GM19372 (cell line): ENCODE measurements at regions not wholly inside any gene's neighbourhood (a gene's known extent, or its start where the extent isn't known, plus 50 kb on each side); places are given as distances from the start of the nearest gene placed in this dataset.

ENCODE experiments used
- ATAC-seq: cut with Tn5 transposase; IDR thresholded peaks from one replicate; pipeline ENCODE4 v1.9.1; 2021; ENCODE audit warnings: mild to moderate bottlenecking, low read depth, moderate library complexity; ENCODE audit not compliant: unreplicated experiment

DNA sequence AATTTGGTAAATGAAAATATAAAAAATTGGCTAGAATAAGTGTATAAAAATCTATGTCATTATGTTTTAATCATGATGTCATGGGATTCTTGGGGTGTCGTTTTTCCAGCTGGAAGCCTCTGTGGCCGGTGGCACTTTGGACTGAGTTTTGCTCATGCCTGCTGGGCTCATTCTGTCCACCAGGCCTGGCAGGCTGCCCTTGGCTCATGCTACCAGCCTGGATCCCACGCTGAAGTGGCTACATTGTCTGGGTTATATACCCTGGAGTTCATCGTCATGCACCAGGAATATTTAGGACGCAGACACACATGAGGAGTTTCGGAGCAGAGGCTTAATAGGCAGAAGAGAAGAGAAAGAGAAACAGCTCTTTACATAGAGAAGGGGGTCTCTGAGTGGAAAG is 1913.7 kb upstream of the WWC1 start:
- no peak for ATAC-seq

DNA sequence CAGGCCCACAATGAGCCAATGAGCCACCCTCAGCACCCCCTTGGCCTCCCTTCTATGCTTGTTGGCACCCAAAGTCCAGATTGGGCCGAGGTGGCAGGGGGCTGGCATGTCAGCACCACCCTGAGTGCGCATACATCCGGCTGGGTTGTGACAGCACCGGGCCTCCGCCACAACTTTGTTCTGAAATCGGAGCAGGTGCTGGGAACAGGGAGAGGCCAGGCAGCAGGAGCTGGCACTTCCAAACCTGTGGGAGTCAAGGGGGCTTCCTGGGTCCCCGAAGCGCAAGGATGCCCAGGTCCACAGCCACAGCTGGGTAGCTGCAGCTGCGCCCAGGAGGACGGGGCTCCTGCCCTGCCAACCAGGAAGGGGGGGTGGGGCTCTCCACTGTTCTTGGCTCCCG is 1911.9 kb upstream of the WWC1 start:
- ATAC-seq, result no peak

GRCh38 chr5:166382031-166382430 is 1909.4 kb upstream of the WWC1 start:
- ATAC-seq, result no peak

GRCh38 chr5:166398131-166398530 is 1893.3 kb upstream of the WWC1 start:
- ATAC-seq, result no peak

GRCh38 chr5:166399781-166400180 is 1891.7 kb upstream of the WWC1 start:
- ATAC-seq, result no peak

GRCh38 chr5:166401391-166401790 is 1890.1 kb upstream of the WWC1 start:
- ATAC-seq, result no peak

GRCh38 chr5:166412191-166412590 is 1879.3 kb upstream of the WWC1 start:
- no peak for ATAC-seq

DNA sequence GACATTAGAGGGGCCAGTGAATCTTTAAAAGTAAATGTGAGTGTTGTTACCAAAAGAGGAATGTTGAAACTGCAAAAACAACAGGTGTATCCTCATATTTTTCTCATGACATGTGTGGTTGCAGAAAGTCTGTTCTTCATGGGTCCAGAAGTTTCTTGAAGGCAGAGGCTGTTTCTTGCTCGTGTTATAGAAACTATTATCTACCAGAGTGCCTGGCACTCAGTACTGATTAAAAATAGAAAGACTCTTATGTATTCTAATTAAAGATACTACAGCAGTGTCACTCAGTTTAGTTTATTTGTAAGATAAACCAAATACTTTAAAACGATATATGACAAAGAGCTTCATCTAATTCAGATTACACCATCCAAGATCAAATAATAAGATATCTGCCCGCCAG is 1864.2 kb upstream of the WWC1 start:
- ATAC-seq, result no peak

DNA sequence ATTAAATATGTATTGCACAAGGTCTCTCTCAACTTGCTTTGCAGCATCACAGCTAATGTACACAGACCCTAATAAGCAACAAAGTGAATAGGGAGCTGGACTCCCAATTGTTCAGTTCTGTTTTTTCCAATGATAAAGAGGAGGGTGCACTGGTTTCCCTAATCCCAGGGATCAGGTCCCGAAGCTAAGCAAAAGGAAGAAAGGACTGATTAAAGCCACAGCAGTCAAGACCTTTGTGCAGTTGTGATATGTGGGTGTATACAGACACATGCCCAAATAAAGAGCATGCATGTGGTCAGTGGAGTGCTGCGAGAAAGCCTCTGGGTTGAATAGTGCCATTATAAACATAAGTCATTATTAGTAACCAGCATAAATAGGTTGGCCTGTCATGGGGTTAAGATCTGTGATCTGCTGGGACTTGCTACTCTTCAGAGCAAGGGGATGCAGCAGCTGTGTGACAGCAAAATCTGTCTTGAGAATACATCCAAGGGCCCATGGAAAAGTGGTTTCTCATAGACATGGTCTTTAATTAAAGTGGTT is 1863.1 kb upstream of the WWC1 start:
- ATAC-seq, result no peak

- no peak for ATAC-seq
These were observed 1860.7 kb upstream of the WWC1 start for GRCh38 chr5:166430491-166431319.

GRCh38 chr5:166431456-166431855 is 1860.0 kb upstream of the WWC1 start:
- ATAC-seq, result no peak

- ATAC-seq, result no peak
These were observed 1857.8 kb upstream of the WWC1 start for GRCh38 chr5:166433679-166434078.

- no peak for ATAC-seq
These were observed 1854.6 kb upstream of the WWC1 start for GRCh38 chr5:166436872-166437271.

DNA sequence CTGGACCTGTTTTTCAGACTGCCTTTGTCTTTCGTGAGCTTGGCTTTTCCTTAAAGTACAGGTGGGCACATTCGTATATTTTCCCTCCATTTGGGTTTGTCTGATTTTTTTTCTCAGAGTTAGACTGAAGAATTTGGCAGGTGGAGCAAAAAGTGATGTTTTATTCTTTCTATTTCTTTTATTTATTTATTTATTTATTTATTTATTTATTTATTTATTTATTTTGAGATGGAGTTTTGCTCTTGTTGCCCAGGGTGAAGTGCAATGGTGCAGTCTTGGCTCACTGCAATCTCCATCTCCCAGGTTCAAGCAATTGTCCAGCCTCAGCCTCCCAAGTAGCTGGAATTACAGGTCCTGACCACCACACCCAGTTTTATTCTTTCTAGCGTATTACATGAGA is 1805.1 kb upstream of the WWC1 start:
- no peak for ATAC-seq

DNA sequence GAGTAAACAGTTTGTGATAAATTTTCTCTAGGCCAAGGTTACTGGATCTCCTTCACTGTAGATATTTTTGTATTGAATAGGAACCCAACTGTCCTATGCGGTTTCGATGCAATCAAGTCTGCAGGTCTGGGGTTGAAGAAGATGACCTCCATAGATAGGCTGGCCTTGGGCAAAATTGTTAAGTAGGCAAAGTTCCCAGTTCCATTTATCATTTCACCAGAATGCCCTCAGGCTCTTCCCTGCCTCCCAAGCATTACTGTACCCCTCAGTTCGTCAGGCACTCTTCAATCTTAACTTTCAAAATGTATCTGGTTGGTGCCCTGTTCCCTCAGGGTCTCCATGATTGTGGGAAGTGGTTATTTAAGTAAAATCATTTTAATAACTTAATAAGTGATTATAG is 1802.9 kb upstream of the WWC1 start:
- no peak for ATAC-seq

GRCh38 chr5:166493040-166493439 is 1798.4 kb upstream of the WWC1 start:
- ATAC-seq, result no peak

- ATAC-seq, result no peak
These were observed 1797.8 kb upstream of the WWC1 start for GRCh38 chr5:166493612-166494011.

DNA sequence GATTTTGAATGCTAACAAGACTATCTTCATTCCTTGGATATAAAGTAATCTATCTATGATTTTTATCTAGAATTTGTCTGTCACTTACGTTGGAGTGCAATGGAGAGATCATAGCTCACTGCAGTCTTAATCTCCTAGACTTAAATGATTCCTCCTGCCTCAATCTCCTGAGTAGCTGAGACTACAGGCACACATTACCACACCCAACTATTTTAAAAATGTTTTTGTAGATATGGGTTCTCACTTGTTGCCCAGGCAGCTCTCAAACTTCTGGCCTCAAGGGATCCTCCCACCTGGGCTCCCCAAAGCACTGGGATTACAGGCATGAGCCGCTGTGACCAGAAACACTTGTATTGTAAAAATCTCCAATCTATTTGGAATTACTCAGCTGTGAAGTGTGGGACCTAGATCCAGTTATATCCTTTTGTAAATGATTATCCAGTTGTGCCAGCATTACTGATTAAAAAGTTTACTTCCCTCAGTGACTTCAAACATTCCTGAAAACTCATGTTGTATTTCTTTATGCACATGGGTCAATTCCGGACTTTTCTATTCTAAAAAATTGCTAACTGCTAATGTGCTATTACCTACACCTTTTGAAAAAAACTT is 1793.8 kb upstream of the WWC1 start:
- no peak for ATAC-seq

DNA sequence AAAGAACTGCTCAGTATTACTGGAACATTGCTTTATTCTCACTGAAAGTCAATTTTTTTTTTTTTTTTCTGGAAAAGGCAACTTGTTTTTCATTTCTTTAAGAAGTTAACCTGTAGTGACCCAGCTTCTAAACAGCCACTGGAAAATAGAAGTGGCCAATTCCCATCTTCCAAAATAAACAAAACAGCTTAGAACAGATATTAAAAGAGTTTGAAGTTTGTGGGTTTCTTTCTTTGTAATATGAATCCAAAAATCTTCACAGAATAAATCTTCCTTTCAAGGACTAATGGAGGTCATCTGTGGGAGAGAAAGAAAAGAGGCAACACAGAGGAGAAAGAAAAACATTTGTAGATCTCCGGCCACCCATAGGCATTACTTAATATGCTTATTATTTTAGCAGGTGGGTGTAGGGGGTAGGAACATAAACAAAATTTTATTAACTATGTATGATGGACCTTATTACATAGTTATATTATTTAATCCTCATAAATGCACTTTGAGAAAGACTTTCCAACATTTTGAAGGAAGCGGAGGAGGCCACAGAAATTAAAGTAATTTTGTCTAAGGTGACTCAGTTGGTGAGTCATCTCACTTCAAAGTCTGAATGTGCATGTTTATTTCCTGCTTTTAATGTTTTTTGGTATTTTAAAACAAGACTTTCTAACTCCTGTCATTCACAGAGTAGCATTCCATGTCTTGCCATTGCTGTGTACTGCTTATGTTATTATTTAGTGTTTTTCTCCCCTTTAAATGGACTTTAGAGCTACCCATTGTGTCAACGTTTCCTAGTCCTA is 1791.8 kb upstream of the WWC1 start:
- ATAC-seq, result no peak

DNA sequence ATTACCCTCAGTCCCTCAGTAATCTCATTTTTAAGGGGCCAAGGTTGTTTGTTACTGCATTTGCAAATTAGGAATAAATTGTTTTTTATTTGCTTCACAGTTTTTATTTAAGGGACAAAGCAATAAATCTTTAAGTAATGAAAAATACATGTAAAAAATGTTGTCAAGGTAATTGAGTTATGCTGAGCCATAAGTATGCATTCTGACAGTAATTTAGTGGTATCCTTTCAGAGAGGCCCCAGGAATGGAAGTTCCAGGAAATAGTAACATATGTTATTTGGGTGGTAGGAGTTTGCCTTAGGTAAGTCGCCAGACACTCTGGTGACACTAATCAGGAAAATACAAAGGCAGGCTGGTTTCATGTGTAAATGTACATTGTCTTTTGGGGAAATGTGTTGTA is 1787.9 kb upstream of the WWC1 start:
- ATAC-seq, result no peak

- no peak for ATAC-seq
These were observed 1786.4 kb upstream of the WWC1 start for GRCh38 chr5:166505067-166505466.
